ENCODE measurements at regions not wholly inside any gene's neighbourhood (a gene's known extent, or its start where the extent isn't known, plus 50 kb on each side); places are given as distances from the start of the nearest gene placed in this dataset.

GRCh38 chr15:98452238-98452637 is 196.1 kb upstream of the IGF1R start:
- TF ChIP-seq CTCF (IDR thresholded peaks at IDR 0.05), result no peak
- TF ChIP-seq POLR2A (IDR thresholded peaks at IDR 0.05), result no peak
